Mucosa of stomach (tissue), 1 donor: ENCODE measurements at regions not wholly inside any gene's neighbourhood (a gene's known extent, or its start where the extent isn't known, plus 50 kb on each side); places are given as distances from the start of the nearest gene placed in this dataset.

Experiments used
- H3K27me3 ChIP-seq: one replicate; pipeline ENCODE4 v1.7.0; 2013; ENCODE audit warnings: mild to moderate bottlenecking, low read length; ENCODE audit not compliant: control insufficient read depth, insufficient read depth
- H3K36me3 ChIP-seq: one replicate; pipeline ENCODE4 v1.7.0; 2013; ENCODE audit warnings: low read length; ENCODE audit not compliant: control insufficient read depth, insufficient read depth
- H3K4me1 ChIP-seq: one replicate; pipeline ENCODE4 v1.7.0; 2013; ENCODE audit warnings: mild to moderate bottlenecking, low read length; ENCODE audit not compliant: control insufficient read depth, insufficient read depth
- H3K4me3 ChIP-seq: one replicate; pipeline ENCODE4 v1.7.0; 2013; ENCODE audit warnings: low read length
- H3K9ac ChIP-seq: one replicate; pipeline ENCODE4 v1.7.0; 2013; ENCODE audit warnings: mild to moderate bottlenecking, low read length, moderate library complexity
- H3K9me3 ChIP-seq: one replicate; pipeline ENCODE4 v1.7.0; 2013; ENCODE audit warnings: mild to moderate bottlenecking, low read length, moderate library complexity; ENCODE audit not compliant: control insufficient read depth
- donor health status: Pancreatic carcinoma.

DNA sequence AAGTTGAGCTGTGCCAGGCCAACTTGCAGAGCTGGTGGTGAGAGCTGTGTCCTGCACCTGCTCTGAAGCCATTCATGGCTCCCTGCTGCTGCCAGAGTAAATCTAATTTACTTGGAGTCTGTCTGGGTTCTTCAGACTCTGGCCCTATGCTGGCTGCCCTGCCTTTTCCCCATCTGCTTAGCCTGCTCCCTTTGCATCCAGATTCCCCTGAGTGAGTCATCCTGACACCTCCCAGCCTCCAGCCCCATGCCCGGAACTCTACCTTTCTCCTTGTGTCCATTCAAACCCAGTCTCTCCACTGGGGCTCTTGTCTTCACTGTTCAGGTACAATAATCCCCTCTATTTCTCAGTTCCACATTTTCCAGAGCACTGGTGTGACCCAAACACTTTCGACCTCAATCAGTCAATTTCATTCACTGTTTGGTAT, 434.4 kb upstream of the ZMIZ1 start:
- no peak overlapping the region for H3K4me3 ChIP-seq
- no peaks in the 10 kb centered on the region for H3K27me3 ChIP-seq
- no peaks in the 10 kb centered on the region for H3K36me3 ChIP-seq
- no peak overlapping the region for H3K9ac ChIP-seq
- peaks cover 43% of the 10 kb centered on the region for H3K4me1 ChIP-seq
- H3K9me3 ChIP-seq, result no peaks in the 10 kb centered on the region

DNA sequence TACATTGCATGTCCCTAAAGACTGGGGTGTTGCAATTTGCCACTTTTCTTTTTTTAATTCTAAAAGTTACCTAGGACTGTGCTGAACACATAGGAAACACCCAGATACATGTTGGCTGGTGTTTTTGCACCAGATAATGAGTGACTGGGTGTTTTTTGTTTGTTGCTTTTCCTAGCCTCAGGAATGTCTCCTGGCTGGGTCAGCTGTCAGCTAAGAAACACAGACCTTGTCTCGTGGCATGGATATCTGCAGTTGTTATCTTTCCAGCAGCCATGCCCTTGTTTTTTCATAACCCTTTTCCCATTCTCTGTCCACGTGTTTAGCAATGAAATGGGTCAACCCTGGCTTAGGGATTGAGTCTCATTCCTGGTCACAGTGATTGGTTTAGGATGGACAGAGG, 433.9 kb upstream of the ZMIZ1 start:
- Histone ChIP-seq H3K4me3 (no peak overlapping the region), H3K4me1 (peaks cover 39% of the 10 kb centered on the region), H3K36me3 (no peaks in the 10 kb centered on the region), H3K9ac (no peak overlapping the region), H3K27me3 (no peaks in the 10 kb centered on the region), H3K9me3 (no peaks in the 10 kb centered on the region)

DNA sequence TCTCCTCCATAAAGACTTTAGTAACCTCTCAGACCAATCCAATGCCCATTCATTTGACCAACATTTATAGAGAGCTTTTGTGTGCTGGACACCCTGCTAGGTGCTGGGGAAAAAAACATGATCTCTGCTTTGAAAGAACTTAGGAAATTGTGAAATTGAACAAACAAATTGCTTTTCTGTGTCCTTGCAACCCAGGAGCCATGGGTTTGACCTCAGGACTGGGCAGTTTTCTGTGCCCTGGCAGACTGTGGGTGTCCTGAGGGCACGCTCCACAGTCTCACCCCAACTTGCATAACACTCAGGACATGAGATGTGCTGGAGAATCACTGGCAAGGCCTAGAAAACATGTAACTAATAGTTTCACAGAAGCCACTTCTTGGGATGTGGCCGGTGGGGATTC, 429.1 kb upstream of the ZMIZ1 start:
- H3K9me3 ChIP-seq, result no peaks in the 10 kb centered on the region
- peaks cover 6% of the 10 kb centered on the region for H3K4me1 ChIP-seq
- no peaks in the 10 kb centered on the region for H3K36me3 ChIP-seq
- H3K27me3 ChIP-seq, result no peaks in the 10 kb centered on the region
- H3K9ac ChIP-seq, result no peak overlapping the region
- H3K4me3 ChIP-seq, result no peak overlapping the region

DNA sequence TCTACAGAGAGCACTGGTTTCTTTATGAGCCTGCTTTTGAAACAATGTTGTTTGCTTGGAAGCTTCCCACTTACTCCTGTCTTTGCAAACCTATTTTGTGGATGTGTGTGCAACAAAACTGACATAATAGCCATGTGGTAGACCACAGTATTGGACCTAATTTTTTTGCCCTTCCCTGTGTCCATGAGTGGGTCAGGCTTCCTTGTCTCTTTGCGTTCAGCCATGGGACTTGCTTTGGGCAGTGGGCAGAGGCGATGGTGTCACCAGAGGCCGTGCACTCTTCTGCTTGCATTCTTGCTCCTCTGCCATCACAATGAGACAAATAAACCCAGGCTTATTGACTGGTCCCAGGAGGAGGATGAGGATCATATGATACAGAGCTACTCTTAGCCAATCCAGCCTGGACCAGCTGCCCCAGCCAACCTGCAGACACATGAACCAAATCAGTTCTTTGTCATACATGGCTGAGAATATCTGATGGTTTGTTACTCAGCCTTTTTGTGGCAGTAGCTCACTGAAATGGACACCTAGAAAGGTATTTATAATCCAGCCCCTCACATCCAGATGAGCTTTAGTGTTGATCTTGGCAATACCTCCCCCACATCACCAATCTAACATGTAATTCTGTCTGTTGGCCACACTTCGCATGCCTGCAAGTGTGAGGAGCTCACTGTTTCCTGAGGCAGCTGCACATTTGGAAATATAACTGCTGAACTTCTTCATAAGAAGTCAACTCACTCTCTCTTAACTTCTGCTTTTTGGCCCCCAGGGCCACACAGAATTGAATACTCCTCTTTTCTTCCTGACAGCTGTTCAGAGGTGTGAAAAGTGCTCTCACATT, 427.8 kb upstream of the ZMIZ1 start:
- Histone ChIP-seq H3K9me3 (no peaks in the 10 kb centered on the region), H3K9ac (no peak overlapping the region), H3K36me3 (no peaks in the 10 kb centered on the region), H3K4me3 (no peak overlapping the region), H3K4me1 (no peaks in the 10 kb centered on the region), H3K27me3 (no peaks in the 10 kb centered on the region)

DNA sequence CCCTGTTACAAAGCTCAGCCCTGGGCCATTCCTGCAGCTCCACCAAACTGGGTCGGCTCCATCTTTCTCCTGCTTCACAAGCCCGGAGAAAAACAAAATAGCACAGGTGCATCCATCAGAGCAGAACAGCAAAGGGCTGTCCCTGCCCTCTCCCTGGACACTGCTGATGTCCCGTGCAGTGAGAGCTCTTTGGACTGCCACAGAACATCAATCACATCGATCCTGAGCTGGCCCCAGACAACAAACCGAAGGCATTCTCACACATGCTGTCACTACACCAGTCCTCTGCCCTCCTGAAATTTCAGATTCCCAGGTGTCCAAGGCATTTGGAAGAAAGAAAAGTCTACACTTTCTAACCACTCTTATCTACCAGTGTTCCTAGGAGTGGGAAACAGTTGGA, 427.1 kb upstream of the ZMIZ1 start:
- Histone ChIP-seq H3K27me3 (no peaks in the 10 kb centered on the region), H3K4me1 (no peaks in the 10 kb centered on the region), H3K9me3 (no peaks in the 10 kb centered on the region), H3K4me3 (no peak overlapping the region), H3K9ac (no peak overlapping the region), H3K36me3 (no peaks in the 10 kb centered on the region)

DNA sequence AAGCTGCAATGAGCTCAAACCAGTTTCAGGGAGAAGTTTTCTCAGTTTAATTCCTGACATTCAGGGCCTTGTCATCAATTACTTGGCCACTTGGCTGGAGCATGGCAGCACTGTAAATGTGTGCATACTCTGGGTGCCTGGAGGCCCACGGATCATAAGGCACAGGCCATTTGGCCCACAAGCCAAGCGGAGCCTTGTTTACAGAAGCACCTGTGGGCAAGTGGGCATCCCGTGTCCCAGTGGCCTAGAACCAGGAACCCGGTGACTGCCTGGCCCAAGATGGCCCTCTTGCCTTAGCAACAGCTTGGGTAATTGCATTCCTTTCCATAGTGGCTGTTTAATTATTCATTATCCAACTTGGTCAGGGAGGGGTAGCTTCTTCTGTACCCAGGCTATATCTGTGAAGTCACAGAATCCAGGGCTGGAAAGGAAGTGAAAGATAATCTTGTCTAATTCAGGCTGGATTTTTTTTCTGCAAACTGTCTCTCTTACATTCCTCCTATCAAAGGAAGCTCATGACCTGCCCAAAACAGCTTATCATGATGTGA, 426.4 kb upstream of the ZMIZ1 start:
- no peaks in the 10 kb centered on the region for H3K9me3 ChIP-seq
- H3K4me1 ChIP-seq, result no peaks in the 10 kb centered on the region
- no peak overlapping the region for H3K4me3 ChIP-seq
- no peaks in the 10 kb centered on the region for H3K36me3 ChIP-seq
- no peak overlapping the region for H3K9ac ChIP-seq
- no peaks in the 10 kb centered on the region for H3K27me3 ChIP-seq

DNA sequence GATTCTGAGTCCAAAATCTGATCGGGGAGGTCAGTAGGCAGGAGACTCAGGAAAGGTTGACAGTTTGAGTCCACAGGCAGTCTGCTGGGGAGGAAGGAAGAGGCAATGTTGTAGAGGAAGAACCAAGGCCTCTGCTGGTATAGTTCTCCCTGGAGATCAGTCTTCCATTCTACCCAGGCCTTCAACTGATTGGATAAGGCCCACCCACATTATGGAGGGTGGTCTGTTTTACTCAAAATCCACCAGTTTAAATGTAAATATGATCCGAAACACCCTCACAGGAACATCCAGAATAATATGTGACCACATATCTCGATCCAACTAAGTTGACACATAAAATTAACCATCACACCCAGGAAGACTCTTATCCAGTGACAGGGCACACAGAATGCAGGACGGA, 425.3 kb upstream of the ZMIZ1 start:
- Histone ChIP-seq H3K9me3 (no peaks in the 10 kb centered on the region), H3K4me1 (no peaks in the 10 kb centered on the region), H3K9ac (no peak overlapping the region), H3K36me3 (no peaks in the 10 kb centered on the region), H3K4me3 (no peak overlapping the region), H3K27me3 (no peaks in the 10 kb centered on the region)

DNA sequence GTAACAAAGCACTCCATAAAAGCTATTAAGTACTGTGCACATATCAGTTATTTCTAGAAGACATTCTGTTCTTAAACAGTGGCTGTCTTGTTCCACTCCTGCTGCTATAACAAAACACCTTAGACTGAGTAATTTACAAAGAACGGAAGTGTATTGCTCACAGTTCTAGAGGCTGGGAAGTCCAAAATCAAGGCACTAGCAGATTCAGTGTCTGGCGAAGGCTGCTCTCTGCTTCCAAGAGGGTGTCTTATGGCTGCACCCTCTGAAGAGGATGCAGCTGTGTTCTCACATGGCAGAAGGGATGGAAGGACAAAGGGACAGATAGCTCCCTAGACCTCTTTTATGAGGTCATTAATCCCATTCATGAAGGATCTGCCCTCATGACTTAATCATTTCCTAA, 424.2 kb upstream of the ZMIZ1 start:
- no peak overlapping the region for H3K9ac ChIP-seq
- H3K36me3 ChIP-seq, result no peaks in the 10 kb centered on the region
- no peak overlapping the region for H3K4me3 ChIP-seq
- no peaks in the 10 kb centered on the region for H3K9me3 ChIP-seq
- no peaks in the 10 kb centered on the region for H3K27me3 ChIP-seq
- H3K4me1 ChIP-seq, result no peaks in the 10 kb centered on the region

DNA sequence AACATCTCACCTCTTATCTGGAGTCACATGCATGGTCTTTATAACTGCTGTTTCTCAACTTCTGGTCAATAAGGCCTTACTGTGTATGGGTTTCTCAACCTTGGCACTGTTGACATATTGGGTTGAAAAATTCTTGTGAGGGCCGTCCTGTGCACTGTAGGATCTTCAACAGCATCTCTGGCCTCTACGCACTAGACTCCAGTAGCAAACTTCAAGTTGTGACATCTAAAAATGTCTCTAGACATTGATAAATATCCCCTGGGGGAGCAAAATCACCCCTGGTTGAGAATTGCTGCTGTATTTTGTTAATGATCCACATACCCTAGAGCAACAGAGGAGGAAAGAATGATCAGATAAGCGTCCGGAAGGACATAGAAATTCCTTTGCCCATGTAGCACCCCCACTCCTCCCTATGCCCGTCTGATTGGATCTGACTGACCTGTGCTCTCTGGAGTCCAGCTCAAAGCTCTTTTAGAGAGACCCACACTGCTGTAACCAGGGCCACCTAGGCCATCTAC, 423.5 kb upstream of the ZMIZ1 start:
- no peak overlapping the region for H3K9ac ChIP-seq
- no peaks in the 10 kb centered on the region for H3K4me1 ChIP-seq
- H3K9me3 ChIP-seq, result no peaks in the 10 kb centered on the region
- H3K4me3 ChIP-seq, result no peak overlapping the region
- H3K27me3 ChIP-seq, result no peaks in the 10 kb centered on the region
- no peaks in the 10 kb centered on the region for H3K36me3 ChIP-seq

DNA sequence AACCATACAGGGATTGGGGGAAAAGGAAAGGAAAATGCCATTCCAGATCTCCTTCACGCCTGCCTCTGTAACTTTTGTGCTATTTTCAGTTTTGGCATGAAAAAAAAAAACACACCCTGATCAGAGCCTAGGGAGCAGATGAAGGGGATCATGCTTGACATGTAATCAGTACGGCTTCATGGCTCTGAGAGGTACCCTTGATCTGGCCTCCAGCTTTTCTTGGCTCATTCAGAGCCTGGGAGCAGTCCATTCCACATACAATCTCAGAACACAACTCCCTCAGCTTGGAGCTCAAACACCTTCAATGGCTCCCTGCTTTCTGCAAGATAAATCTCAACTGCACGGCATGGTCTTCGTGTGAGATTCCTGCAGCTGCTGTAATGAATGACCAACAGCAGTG, 422.8 kb upstream of the ZMIZ1 start:
- no peaks in the 10 kb centered on the region for H3K4me1 ChIP-seq
- no peak overlapping the region for H3K9ac ChIP-seq
- no peak overlapping the region for H3K4me3 ChIP-seq
- no peaks in the 10 kb centered on the region for H3K9me3 ChIP-seq
- no peaks in the 10 kb centered on the region for H3K27me3 ChIP-seq
- H3K36me3 ChIP-seq, result no peaks in the 10 kb centered on the region

DNA sequence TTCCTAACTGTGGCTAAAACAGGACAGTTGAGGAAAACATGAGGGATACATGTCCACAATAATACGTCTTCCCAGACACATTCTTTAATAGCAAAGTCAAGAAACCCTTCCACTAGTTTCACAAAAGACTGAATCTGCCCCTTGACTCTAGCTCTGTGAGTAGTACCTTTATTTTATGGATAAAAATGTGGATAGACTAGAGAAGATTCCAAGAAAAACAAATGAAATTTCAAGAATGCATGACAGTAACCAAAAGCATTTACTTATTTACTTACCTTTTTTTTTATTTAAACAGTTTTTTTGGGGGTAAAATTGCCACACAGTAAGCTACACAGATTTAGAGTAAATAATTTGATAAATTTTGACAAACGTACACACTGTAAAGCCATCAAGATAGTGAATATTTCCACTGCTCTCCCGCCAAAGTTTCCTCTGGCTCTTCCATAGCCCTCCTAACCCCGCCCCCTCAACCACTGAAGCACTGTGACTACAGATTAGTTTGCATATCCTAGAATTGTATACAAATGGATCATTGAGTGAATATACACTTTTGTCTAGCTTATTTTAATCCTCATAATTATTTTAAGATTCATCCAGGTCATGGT, 420.4 kb upstream of the ZMIZ1 start:
- no peak overlapping the region for H3K9ac ChIP-seq
- no peaks in the 10 kb centered on the region for H3K27me3 ChIP-seq
- H3K4me3 ChIP-seq, result no peak overlapping the region
- H3K9me3 ChIP-seq, result no peaks in the 10 kb centered on the region
- no peaks in the 10 kb centered on the region for H3K36me3 ChIP-seq
- no peaks in the 10 kb centered on the region for H3K4me1 ChIP-seq

DNA sequence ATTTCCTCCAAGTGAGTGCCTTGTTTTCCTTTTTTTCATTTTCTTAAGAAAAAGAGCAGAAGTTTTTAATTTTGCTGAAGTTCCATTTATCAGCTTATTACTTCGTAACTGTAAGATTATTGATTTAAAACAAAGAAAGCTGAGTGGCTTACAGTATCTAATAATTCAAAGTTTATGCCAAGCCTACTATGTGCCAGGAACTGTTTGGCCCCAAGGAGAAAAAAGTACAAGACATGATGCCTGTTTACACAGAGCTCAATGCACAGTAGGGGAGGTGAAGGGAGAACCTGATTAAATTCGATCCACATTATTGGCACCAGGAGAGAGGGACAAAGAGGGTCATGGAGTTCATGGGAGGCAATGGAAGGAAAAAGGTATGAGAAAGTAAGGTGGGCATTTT, 419.3 kb upstream of the ZMIZ1 start:
- Histone ChIP-seq H3K27me3 (no peaks in the 10 kb centered on the region), H3K9me3 (no peaks in the 10 kb centered on the region), H3K4me1 (no peaks in the 10 kb centered on the region), H3K36me3 (no peaks in the 10 kb centered on the region), H3K9ac (no peak overlapping the region), H3K4me3 (no peak overlapping the region)
